HG02763 (cell line): ENCODE measurements at regions not wholly inside any gene's neighbourhood (a gene's known extent, or its start where the extent isn't known, plus 50 kb on each side); places are given as distances from the start of the nearest gene placed in this dataset.
"Not testable (repeated sequence)": the region's sequence is repeated elsewhere in the genome, so short reads cannot be mapped to it uniquely, and the experiment has no call there.

ENCODE experiments used
- ATAC-seq: cut with Tn5 transposase; IDR thresholded peaks from one replicate; pipeline ENCODE4 v1.9.1; 2021; ENCODE audit warnings: mild to moderate bottlenecking, moderate library complexity; ENCODE audit not compliant: unreplicated experiment

GRCh38 chr6:138656364-138657064 lies 117.1 kb upstream of the CCDC28A start:
- no peak for ATAC-seq

- no peak for ATAC-seq
These were observed 116.5 kb upstream of the CCDC28A start for GRCh38 chr6:138657065-138657425.

GRCh38 chr6:138659998-138660397 lies 113.6 kb upstream of the CCDC28A start:
- ATAC-seq, result no peak

- ATAC-seq, result no peak
These were observed 111.1 kb upstream of the CCDC28A start for GRCh38 chr6:138662471-138662870.

GRCh38 chr6:138663892-138664291 lies 109.7 kb upstream of the CCDC28A start:
- ATAC-seq, result no peak

GRCh38 chr6:138664745-138665144 lies 108.8 kb upstream of the CCDC28A start:
- ATAC-seq, result no peak

- ATAC-seq, result no peak
These were observed 106.9 kb upstream of the CCDC28A start for GRCh38 chr6:138666636-138667035.

GRCh38 chr6:138667408-138667807 lies 106.2 kb upstream of the CCDC28A start:
- ATAC-seq, result no peak

- no peak for ATAC-seq
These were observed 102.2 kb upstream of the CCDC28A start for GRCh38 chr6:138671351-138671750.

- ATAC-seq, result no peak
These were observed 100.1 kb upstream of the CCDC28A start for GRCh38 chr6:138673346-138674014.

GRCh38 chr6:138674444-138674843 lies 99.1 kb upstream of the CCDC28A start:
- ATAC-seq, result not testable (repeated sequence)

- ATAC-seq, result no peak
These were observed 96.0 kb upstream of the CCDC28A start for GRCh38 chr6:138677538-138677937.

- no peak for ATAC-seq
These were observed 95.4 kb upstream of the CCDC28A start for GRCh38 chr6:138678168-138678567.

GRCh38 chr6:138680085-138680484 lies 93.5 kb upstream of the CCDC28A start:
- ATAC-seq, result no peak

- ATAC-seq, result no peak
These were observed 91.9 kb upstream of the CCDC28A start for GRCh38 chr6:138681627-138682026.

- ATAC-seq, result no peak
These were observed 90.7 kb upstream of the CCDC28A start for GRCh38 chr6:138682704-138683527.

- ATAC-seq, result no peak
These were observed 88.3 kb upstream of the CCDC28A start for GRCh38 chr6:138685257-138685656.

- ATAC-seq, result no peak
These were observed 87.8 kb upstream of the CCDC28A start for GRCh38 chr6:138685781-138686180.

GRCh38 chr6:138688580-138688979 lies 85.0 kb upstream of the CCDC28A start:
- ATAC-seq, result no peak

GRCh38 chr6:138689849-138690248 lies 83.7 kb upstream of the CCDC28A start:
- no peak for ATAC-seq

GRCh38 chr6:138690975-138691594 lies 82.5 kb upstream of the CCDC28A start:
- no peak for ATAC-seq
